SH-SY5Y (cell line): ENCODE measurements at regions not wholly inside any gene's neighbourhood (a gene's known extent, or its start where the extent isn't known, plus 50 kb on each side); places are given as distances from the start of the nearest gene placed in this dataset.

Experiments
- GATA2 ChIP-seq: IDR thresholded peaks from 2 replicates; pipeline ENCODE4 v1.6.1; 2011; ENCODE audit warnings: mild to moderate bottlenecking, low read depth, low read length
- GATA3 ChIP-seq: IDR thresholded peaks from 2 replicates; pipeline ENCODE4 v1.6.1; 2011; ENCODE audit warnings: low read depth, mild to moderate bottlenecking, low read length, moderate library complexity

GRCh38 chr9:38171538-38171884 lies 102.5 kb upstream of the SHB start:
- TF ChIP-seq GATA2 (no peak), GATA3 (no peak)
